OCI-LY1 (cell line): ENCODE measurements at regions not wholly inside any gene's neighbourhood (a gene's known extent, or its start where the extent isn't known, plus 50 kb on each side); places are given as distances from the start of the nearest gene placed in this dataset.

Experiments
- H2AFZ ChIP-seq: fragments of 200-600 bp; sonication (generic), shearing (Covaris generic); 2 replicates; pipeline ENCODE4 v1.6.0; 2014; ENCODE audit warnings: antibody characterized with exemption, mild to moderate bottlenecking, low read length
- H3F3A ChIP-seq: fragments of 200-600 bp; sonication (generic), shearing (Covaris generic); 2 replicates; pipeline ENCODE4 v1.6.0; 2014; ENCODE audit warnings: mild to moderate bottlenecking, antibody characterized with exemption, low read length, moderate library complexity; ENCODE audit not compliant: insufficient read depth
- H3K27ac ChIP-seq: fragments of 200-600 bp; sonication (generic); 2 replicates; pipeline ENCODE4 v1.5.1; 2014; ENCODE audit warnings: low read length, mixed run types, mild to moderate bottlenecking, low read depth; ENCODE audit not compliant: poor library complexity, severe bottlenecking
- H3K27me3 ChIP-seq: fragments of 200-600 bp; sonication (generic); 2 replicates; pipeline ENCODE4 v1.6.0; 2014; ENCODE audit warnings: antibody characterized with exemption, mild to moderate bottlenecking, low read length, moderate library complexity; ENCODE audit not compliant: insufficient read depth
- H3K36me3 ChIP-seq: fragments of 200-600 bp; sonication (generic); 2 replicates; pipeline ENCODE4 v1.6.1; 2014; ENCODE audit warnings: mild to moderate bottlenecking, antibody characterized with exemption, low read length, moderate library complexity, mixed read lengths; ENCODE audit not compliant: insufficient read depth
- H3K4me1 ChIP-seq: fragments of 200-600 bp; sonication (generic); 2 replicates; pipeline ENCODE4 v1.5.1; 2014; ENCODE audit warnings: mild to moderate bottlenecking, low read length, moderate library complexity; ENCODE audit not compliant: insufficient read depth, severe bottlenecking
- H3K4me2 ChIP-seq: fragments of 200-600 bp; sonication (generic), shearing (Covaris generic); 2 replicates; pipeline ENCODE4 v1.6.1; 2014; ENCODE audit warnings: low read length
- H3K4me3 ChIP-seq: fragments of 200-600 bp; sonication (generic); 2 replicates; pipeline ENCODE4 v1.5.1; 2014; ENCODE audit warnings: low read length, low read depth, mild to moderate bottlenecking, mixed read lengths; ENCODE audit not compliant: poor library complexity, severe bottlenecking
- H3K79me2 ChIP-seq: fragments of 200-600 bp; shearing (Covaris generic); 2 replicates; pipeline ENCODE4 v1.6.1; 2016; ENCODE audit warnings: mixed run types, low read length, mixed read lengths; ENCODE audit not compliant: insufficient read depth
- H3K9ac ChIP-seq: fragments of 200-600 bp; sonication (generic), shearing (Covaris generic); 2 replicates; pipeline ENCODE4 v1.6.1; 2014; ENCODE audit warnings: mild to moderate bottlenecking, low read length, mixed read lengths
- H3K9me2 ChIP-seq: fragments of 200-600 bp; sonication (generic), shearing (Covaris generic); 2 replicates; pipeline ENCODE4 v1.6.1; 2014; ENCODE audit warnings: low read depth, mild to moderate bottlenecking, low read length, mixed read lengths
- H3K9me3 ChIP-seq: fragments of 200-600 bp; shearing (Covaris generic); 2 replicates; pipeline ENCODE4 v1.6.1; 2014; ENCODE audit warnings: low read length, mixed read lengths
- H4K20me1 ChIP-seq: fragments of 200-600 bp; sonication (generic), shearing (Covaris generic); 2 replicates; pipeline ENCODE4 v1.6.0; 2016; ENCODE audit warnings: mild to moderate bottlenecking, low read length; ENCODE audit not compliant: insufficient read depth
- CTCF ChIP-seq: fragments of 200-600 bp; sonication (generic), shearing (Covaris generic); IDR thresholded peaks from 2 replicates; pipeline ENCODE4 v1.5.1; 2017; ENCODE audit warnings: mild to moderate bottlenecking, antibody characterized with exemption, low read length, moderate library complexity, mixed read lengths
- EZH2 ChIP-seq: fragments of 200-600 bp; sonication (generic), shearing (Covaris generic); IDR thresholded peaks from 2 replicates; pipeline ENCODE4 v1.8.0; 2017; ENCODE audit warnings: borderline replicate concordance, mixed run types, mild to moderate bottlenecking, antibody characterized with exemption, low read length, moderate library complexity, mixed read lengths

GRCh38 chr11:27777033-27777432 is 76.8 kb upstream of the BDNF start:
- H3K4me2 ChIP-seq, result no peak overlapping the region
- no peaks in the 10 kb centered on the region for H3K9me2 ChIP-seq
- no peak for TF ChIP-seq CTCF
- no peak for TF ChIP-seq EZH2
- no peaks in the 10 kb centered on the region for H3K9me3 ChIP-seq
- no peaks in the 10 kb centered on the region for H3K4me1 ChIP-seq
- no peak overlapping the region for H3K27ac ChIP-seq
- no peak overlapping the region for H3K4me3 ChIP-seq
- no peaks in the 10 kb centered on the region for H3K36me3 ChIP-seq
- no peaks in the 10 kb centered on the region for H3F3A ChIP-seq
- H2AFZ ChIP-seq, result no peak overlapping the region
- H4K20me1 ChIP-seq, result no peaks in the 10 kb centered on the region
- H3K79me2 ChIP-seq, result no peaks in the 10 kb centered on the region
- no peak overlapping the region for H3K9ac ChIP-seq
- H3K27me3 ChIP-seq, result no peaks in the 10 kb centered on the region

- no peaks in the 10 kb centered on the region for H4K20me1 ChIP-seq
- no peak overlapping the region for H2AFZ ChIP-seq
- no peak overlapping the region for H3K27ac ChIP-seq
- no peaks in the 10 kb centered on the region for H3K9me3 ChIP-seq
- no peaks in the 10 kb centered on the region for H3K36me3 ChIP-seq
- no peaks in the 10 kb centered on the region for H3F3A ChIP-seq
- no peaks in the 10 kb centered on the region for H3K27me3 ChIP-seq
- no peak overlapping the region for H3K4me3 ChIP-seq
- no peak for TF ChIP-seq CTCF
- no peak for TF ChIP-seq EZH2
- no peak overlapping the region for H3K4me2 ChIP-seq
- no peaks in the 10 kb centered on the region for H3K9me2 ChIP-seq
- H3K79me2 ChIP-seq, result no peaks in the 10 kb centered on the region
- no peaks in the 10 kb centered on the region for H3K4me1 ChIP-seq
- H3K9ac ChIP-seq, result no peak overlapping the region
Observed at GRCh38 chr11:27773884-27774283, 73.6 kb upstream of the BDNF start.

GRCh38 chr11:27771516-27771915 is 71.3 kb upstream of the BDNF start:
- no peak overlapping the region for H2AFZ ChIP-seq
- H3K27ac ChIP-seq, result no peak overlapping the region
- H3K4me1 ChIP-seq, result no peaks in the 10 kb centered on the region
- no peaks in the 10 kb centered on the region for H3K36me3 ChIP-seq
- H3K9me2 ChIP-seq, result no peaks in the 10 kb centered on the region
- no peak overlapping the region for H3K4me2 ChIP-seq
- TF ChIP-seq EZH2 (no peak), CTCF (no peak)
- H3K9ac ChIP-seq, result no peak overlapping the region
- no peaks in the 10 kb centered on the region for H3K9me3 ChIP-seq
- H3K27me3 ChIP-seq, result no peaks in the 10 kb centered on the region
- no peaks in the 10 kb centered on the region for H3F3A ChIP-seq
- H3K79me2 ChIP-seq, result no peaks in the 10 kb centered on the region
- H3K4me3 ChIP-seq, result no peak overlapping the region
- no peaks in the 10 kb centered on the region for H4K20me1 ChIP-seq
